A549 (cell line): ENCODE measurements at regions not wholly inside any gene's neighbourhood (a gene's known extent, or its start where the extent isn't known, plus 50 kb on each side); places are given as distances from the start of the nearest gene placed in this dataset.

Experiments used
- ATAC-seq, 2 experiments: fragments of 200-7000 bp in 1 of 2; fragments of >200 bp in 1 of 2; cut with Nextera tagmentation in 1 of 2; cut with Tn5 transposase in 1 of 2; 3 replicates each; pipeline versions ENCODE4 v1.8.0 to v1.9.1; 2018 to 2020; ENCODE audit warnings: mild to moderate bottlenecking in 1 of 2, moderate library complexity in 1 of 2
- CTCF ChIA-PET: fragments of 300-600 bp; sonication (Branson Sonifier 250); formaldehyde crosslinking; extraction: SDS; loops from one replicate; lab custom pipeline; 2021; ENCODE audit warnings: antibody characterized with exemption, inconsistent platforms; lab: Yijun Ruan, JAX
- POLR2A ChIA-PET: fragments of 350-600 bp; formaldehyde crosslinking; extraction: SDS; loops from one replicate; lab custom pipeline; 2021; ENCODE audit warnings: antibody characterized with exemption, inconsistent platforms; lab: Yijun Ruan, JAX
- DNase-seq, 2 experiments: peaks; one replicate each; pipeline versions ENCODE4 v3.0.0 to v3.0.0-alpha.2; 2011 to 2016; ENCODE audit warnings: low read depth in 1 of 2, low spot score in 1 of 2
- FAIRE-seq: peaks from 2 replicates; lab custom pipeline; 2011; peaks lifted over from hg19 to GRCh38; lab: Jason Lieb, UNC
- H3K27ac ChIP-seq, 2 experiments: fragments of >200 bp; sonication (Bioruptor Twin); formaldehyde crosslinking; 3 replicates each; pipeline ENCODE4 v1.5.1; 2016 to 2017
- H3K4me1 ChIP-seq: fragments of >200 bp; sonication (Bioruptor Twin); formaldehyde crosslinking; 3 replicates; pipeline ENCODE4 v1.6.1; 2016
- H3K4me2 ChIP-seq: fragments of >200 bp; sonication (Bioruptor Twin); formaldehyde crosslinking; 3 replicates; pipeline ENCODE4 v1.6.1; 2016
- H3K4me3 ChIP-seq: fragments of >200 bp; sonication (Bioruptor Twin); formaldehyde crosslinking; 3 replicates; pipeline ENCODE4 v1.5.1; 2016
- H3K9me3 ChIP-seq: fragments of >200 bp; sonication (Bioruptor Twin); formaldehyde crosslinking; 3 replicates; pipeline ENCODE4 v1.6.1; 2016
- BCL3 ChIP-seq: fragments of >200 bp; sonication (Bioruptor Twin); formaldehyde crosslinking; IDR thresholded peaks from 3 replicates; pipeline ENCODE4 v1.6.1; 2016
- BHLHE40 ChIP-seq: IDR thresholded peaks from 2 replicates; pipeline ENCODE4 v1.6.1; 2012; ENCODE audit warnings: low read depth, low read length, inconsistent platforms
- CBX2 ChIP-seq: fragments of 200-600 bp; sonication (generic); IDR thresholded peaks from 2 replicates; pipeline ENCODE4 v1.6.1; 2016; ENCODE audit warnings: low read depth, mild to moderate bottlenecking, borderline replicate concordance
- CBX8 ChIP-seq: fragments of 200-600 bp; sonication (generic); IDR thresholded peaks from 2 replicates; pipeline ENCODE4 v1.6.1; 2016
- CEBPB ChIP-seq, 2 experiments: fragments of >200 bp in 1 of 2; sonication (Bioruptor Twin) in 1 of 2; formaldehyde crosslinking in 1 of 2; IDR thresholded peaks; 2 replicates each; pipeline ENCODE4 v1.6.1; 2012 to 2016
- CHD2 ChIP-seq: fragments of 150-350 bp; IDR thresholded peaks from 2 replicates; pipeline ENCODE4 v1.6.1; 2014; ENCODE audit warnings: low read length; ENCODE audit not compliant: partially characterized antibody
- CHD4 ChIP-seq: fragments of 200-600 bp; sonication (generic); IDR thresholded peaks from 2 replicates; pipeline ENCODE4 v1.6.1; 2016; ENCODE audit warnings: antibody characterized with exemption, mild to moderate bottlenecking, borderline replicate concordance
- E2F6 ChIP-seq: IDR thresholded peaks from 2 replicates; pipeline ENCODE4 v1.6.1; 2012; ENCODE audit warnings: low read depth, borderline replicate concordance
- EHF ChIP-seq: fragments of 250-450 bp; sonication (Bioruptor Pico); IDR thresholded peaks from 2 replicates; pipeline ENCODE4 v1.5.0; 2020; ENCODE audit warnings: mild to moderate bottlenecking
- EHMT2 ChIP-seq: fragments of 200-600 bp; sonication (generic); IDR thresholded peaks from 2 replicates; pipeline ENCODE4 v1.6.1; 2016; ENCODE audit warnings: antibody characterized with exemption, low read depth, mild to moderate bottlenecking, moderate library complexity
- EP300 ChIP-seq, 2 experiments: fragments of >200 bp; sonication (Bioruptor Twin); formaldehyde crosslinking; IDR thresholded peaks; 2 replicates in 1 of 2; 3 replicates in 1 of 2; pipeline ENCODE4 v1.6.1; 2016 to 2017
- FOSL2 ChIP-seq, 2 experiments: fragments of 450-650 bp in 1 of 2; fragments of >200 bp in 1 of 2; sonication (Bioruptor Twin) in 1 of 2; formaldehyde crosslinking; IDR thresholded peaks; 2 replicates each; pipeline versions ENCODE4 v1.5.0 to v1.6.1; 2016 to 2020; ENCODE audit warnings: mild to moderate bottlenecking in 1 of 2, moderate library complexity in 1 of 2
- FOXS1 ChIP-seq: fragments of 250-450 bp; sonication (Bioruptor Pico); IDR thresholded peaks from 2 replicates; pipeline ENCODE4 v1.5.0; 2020; ENCODE audit warnings: mild to moderate bottlenecking, moderate library complexity
- GATA3 ChIP-seq: IDR thresholded peaks from 2 replicates; pipeline ENCODE4 v1.6.1; 2012; ENCODE audit warnings: borderline replicate concordance
- HES2 ChIP-seq: fragments of >200 bp; sonication (Bioruptor Twin); formaldehyde crosslinking; IDR thresholded peaks from 2 replicates; pipeline ENCODE4 v1.6.1; 2016
- HOXB13 ChIP-seq: fragments of 250-450 bp; sonication (Bioruptor Pico); IDR thresholded peaks from 2 replicates; pipeline ENCODE4 v1.5.0; 2020; ENCODE audit warnings: low read depth, mild to moderate bottlenecking, moderate library complexity
- JUN ChIP-seq, 2 experiments: fragments of >200 bp; sonication (Bioruptor Twin); formaldehyde crosslinking; IDR thresholded peaks; 2 replicates in 1 of 2; 3 replicates in 1 of 2; pipeline ENCODE4 v1.6.1; 2016 to 2017
- KDM1A ChIP-seq: fragments of 200-600 bp; sonication (generic); IDR thresholded peaks from 2 replicates; pipeline ENCODE4 v1.6.1; 2016; ENCODE audit warnings: low read depth, mild to moderate bottlenecking
- KDM5A ChIP-seq: fragments of 200-600 bp; sonication (generic); IDR thresholded peaks from 2 replicates; pipeline ENCODE4 v1.6.1; 2016; ENCODE audit warnings: antibody characterized with exemption, mild to moderate bottlenecking
- MAFK ChIP-seq: fragments of 450-650 bp; IDR thresholded peaks from 2 replicates; pipeline ENCODE4 v1.6.1; 2014; ENCODE audit not compliant: partially characterized antibody
- MAZ ChIP-seq: fragments of 150-350 bp; IDR thresholded peaks from 2 replicates; pipeline ENCODE4 v1.6.1; 2014; ENCODE audit warnings: antibody characterized with exemption, low read depth, low read length, borderline replicate concordance
- NR3C1 ChIP-seq: fragments of >200 bp; sonication (Bioruptor Twin); formaldehyde crosslinking; IDR thresholded peaks from 3 replicates; pipeline ENCODE4 v1.6.1; 2017
- PBX3 ChIP-seq: IDR thresholded peaks from 2 replicates; pipeline ENCODE4 v1.6.1; 2012
- PHF8 ChIP-seq: fragments of 200-600 bp; sonication (generic); IDR thresholded peaks from 2 replicates; pipeline ENCODE4 v1.6.1; 2016; ENCODE audit warnings: low read depth, mild to moderate bottlenecking, antibody characterized with exemption, moderate library complexity, borderline replicate concordance
- SREBF2 ChIP-seq: fragments of 450-650 bp; IDR thresholded peaks from 2 replicates; pipeline ENCODE4 v1.6.1; 2014; ENCODE audit warnings: mild to moderate bottlenecking, moderate library complexity
- TP53 ChIP-seq: fragments of 250-450 bp; sonication (Bioruptor Pico); IDR thresholded peaks from 2 replicates; pipeline ENCODE4 v1.5.0; 2021; ENCODE audit warnings: mild to moderate bottlenecking, moderate library complexity
- ZC3H11A ChIP-seq: fragments of 450-650 bp; IDR thresholded peaks from 2 replicates; pipeline ENCODE4 v1.6.1; 2014; ENCODE audit warnings: antibody characterized with exemption, mild to moderate bottlenecking
- ZFP36 ChIP-seq: fragments of 450-650 bp; IDR thresholded peaks from 2 replicates; pipeline ENCODE4 v1.6.1; 2014; ENCODE audit warnings: borderline replicate concordance; ENCODE audit not compliant: partially characterized antibody
- WGBS: methylation state at CpG from one replicate; pipeline ENCODE4 v1.1.6; 2017; ENCODE audit errors: missing lambda C conversion rate; 5-methylcytosine and 5-hydroxymethylcytosine counted together

GRCh38 chr3:124260206-124260915, 268.4 kb upstream of the ROPN1 start:
- Histone ChIP-seq H3K27ac (peak overlapping the region; percentile 56 to 78), H3K4me3 (no peak overlapping the region), H3K9me3 (no peaks in the 10 kb centered on the region), H3K4me1 (peaks cover 40% of the 10 kb centered on the region), H3K4me2 (peak overlapping the region; percentile 42)
- DNase-seq, result peak; percentile 19 to 27
- POLR2A ChIA-PET, result no interaction called here
- TF ChIP-seq E2F6 (no peak), FOSL2 (IDR thresholded peaks at IDR 0.05) (peak; percentile 14; the same call in 1 of the 2 replicates), FOSL2 (CRISPR knock-in tag; IDR thresholded peaks at IDR 0.05) (peak; percentile 46; the same call in 1 of the 2 replicates), MAFK (no peak)
- no peak for FAIRE-seq
- CTCF ChIA-PET, result interaction anchor here (0.6 to 2.4 kb wide), 6 partner anchors 9 to 299 kb away, joined by 3 to 9 read pairs (median 4); no protein-coding TSS in a partner anchor
- no CpG with 5 or more reads among the region's 1 CpG for WGBS
- peak; percentile 79 to 81 for ATAC-seq

- ChIA-PET CTCF (interaction anchor here (1.0 to 2.4 kb wide), 4 partner anchors 8 to 298 kb away, joined by 3 to 9 read pairs (median 4); partner anchors contain the start of gene KALRN), POLR2A (no interaction called here)
- Histone ChIP-seq H3K4me3 (no peak overlapping the region), H3K9me3 (no peaks in the 10 kb centered on the region), H3K27ac (peak overlapping the region; percentile 31 to 78; a peak in 4 of 6 replicates), H3K4me1 (peaks cover 44% of the 10 kb centered on the region), H3K4me2 (peak overlapping the region; percentile 42; the same call in 2 of the 3 replicates)
- WGBS, result 54% methylated on average over 2 of the region's 2 CpGs
- no peak for ATAC-seq
- FAIRE-seq, result no peak
- no peak for DNase-seq
- TF ChIP-seq PHF8, result no peak
- TF ChIP-seq PBX3, result no peak
- no peak for TF ChIP-seq ZFP36
- no peak for TF ChIP-seq SREBF2
- no peak for TF ChIP-seq BCL3
- no peak for TF ChIP-seq CEBPB (IDR thresholded peaks at IDR 0.05)
- TF ChIP-seq HOXB13 (CRISPR knock-in tag), result no peak
Observed at GRCh38 chr3:124261306-124261705, 269.4 kb upstream of the ROPN1 start.

- CTCF ChIA-PET, result interaction anchor here (0.9 kb wide), 1 partner anchor 14 kb away, joined by 3 read pairs; no protein-coding TSS in a partner anchor
- no peak for TF ChIP-seq EP300 (IDR thresholded peaks at IDR 0.05)
- no peak for TF ChIP-seq FOXS1 (CRISPR knock-in tag)
- no peak for TF ChIP-seq CHD4
- no peak for TF ChIP-seq MAZ
- no peak for TF ChIP-seq KDM1A
- TF ChIP-seq BCL3, result no peak
- TF ChIP-seq TP53 (CRISPR knock-in tag), result no peak
- no peak for TF ChIP-seq CHD2
- no peak for TF ChIP-seq EHF (CRISPR knock-in tag)
- peak in 1 of 2 experiments; percentile 65; a peak in 1 of 4 replicates for TF ChIP-seq CEBPB (IDR thresholded peaks at IDR 0.05)
- no peak for TF ChIP-seq HES2
- no peak for TF ChIP-seq EHMT2
- no peak for TF ChIP-seq BHLHE40
- TF ChIP-seq NR3C1, result no peak
- TF ChIP-seq KDM5A, result no peak
- TF ChIP-seq CBX8, result no peak
- TF ChIP-seq JUN (IDR thresholded peaks at IDR 0.05), result no peak
- no peak for TF ChIP-seq CBX2
- 0 out of 2 replicates have a peak, but pooled peaks have one; percentile 30 for TF ChIP-seq E2F6
- TF ChIP-seq ZC3H11A, result no peak
- TF ChIP-seq GATA3, result no peak
Observed at GRCh38 chr3:124263168-124263567, 271.2 kb upstream of the ROPN1 start.

More at GRCh38 chr3:124263168-124263567, 271.2 kb upstream of the ROPN1 start:
- POLR2A ChIA-PET, result no interaction called here
- H3K4me2 ChIP-seq, result peak overlapping the region; percentile 24
- H3K4me1 ChIP-seq, result peaks cover 45% of the 10 kb centered on the region
- no peaks in the 10 kb centered on the region for H3K9me3 ChIP-seq
- no peak overlapping the region for H3K4me3 ChIP-seq
- FAIRE-seq (peak; percentile 28), DNase-seq (peak; percentile 21 to 78), ATAC-seq (peak; percentile 69 to 74; a peak in 4 of 6 replicates)
- whole genome bisulfite sequencing, result 55% methylated on average over 4 of the region's 4 CpGs
- H3K27ac ChIP-seq, result peak overlapping the region; percentile 55 to 75
